Pancreas (tissue), 10 donors: ENCODE measurements at regions not wholly inside any gene's neighbourhood (a gene's known extent, or its start where the extent isn't known, plus 50 kb on each side); places are given as distances from the start of the nearest gene placed in this dataset.

Source experiments
- ATAC-seq, 4 donors: fragments of 200-7000 bp; cut with Tn5 transposase; one replicate each; pipeline versions ENCODE4 v1.8.0 to v1.9.1; 2020; ENCODE audit warnings: mild to moderate bottlenecking in 4 of 4, moderate library complexity in 4 of 4
- DNase-seq, 6 donors: peaks; one replicate each; pipeline ENCODE4 v3.0.0-alpha.2; 2020
- FAIRE-seq: peaks from 2 replicates; lab custom pipeline; 2012; peaks lifted over from hg19 to GRCh38; lab: Jason Lieb, UNC
- H3K27ac ChIP-seq, 4 donors: fragments of 200-600 bp; sonication (generic); 1 replicate in 3 of 4; 2 replicates in 1 of 4; pipeline versions ENCODE4 v1.5.0 to v1.8.0; 2020
- H3K27me3 ChIP-seq, 4 donors: fragments of 200-600 bp; one replicate each; pipeline ENCODE4 v1.8.0; 2021
- H3K36me3 ChIP-seq, 3 donors: fragments of 200-600 bp; sonication (generic) in 1 of 3; one replicate each; pipeline versions ENCODE4 v1.5.0 to v1.8.0; 2020 to 2021
- H3K4me1 ChIP-seq, 3 donors: fragments of 200-600 bp; one replicate each; pipeline ENCODE4 v1.8.0; 2021
- H3K4me3 ChIP-seq, 4 donors: fragments of 200-600 bp; sonication (generic) in 2 of 4; one replicate each; pipeline versions ENCODE4 v1.5.0 to v1.8.0; 2020 to 2021
- H3K9me3 ChIP-seq, 4 donors: fragments of 200-600 bp; one replicate each; pipeline ENCODE4 v1.8.0; 2021
- WGBS, 2 donors: extraction: QIAGEN DNeasy Blood & Tissue Kit; methylation state at CpG; one replicate each; pipeline ENCODE4 v1.1.7; 2013; 5-methylcytosine and 5-hydroxymethylcytosine counted together
- intact Hi-C, 3 donors: fragments of 100-400 bp; cut with DNase I; formaldehyde crosslinking; loops; one replicate each; pipeline versions ENCODE4 v1.11.1 to v1.14.2; 2022
- TF ChIP-seq, protein P1 (sequence below), 4 donors: fragments of 200-600 bp; sonication (generic) in 3 of 4; IDR thresholded peaks; one replicate each; pipeline versions ENCODE4 v1.5.0 to v1.8.0; 2021; ENCODE audit warnings: antibody characterized with exemption in 4 of 4
- donor health status: healthy with polysubstance abuse.
- donor health status: DM: no; HTN: no; CAD: no; lungs with moderate emphysema.
- donor health status: DM: no; HTN: no; CAD: no.
- donor health status: control.
- donor health status: control.
- donor health status: Bipolar disorder and iron deficiency.
- donor health status: DM: yes; HTN: yes; CAD: no.
- donor health status: DM: no; HTN: no; CAD: no.
- donor health status: DM: no; HTN: no; CAD: no.
- donor health status: DM: yes; HTN: yes; CAD: no.

DNA sequence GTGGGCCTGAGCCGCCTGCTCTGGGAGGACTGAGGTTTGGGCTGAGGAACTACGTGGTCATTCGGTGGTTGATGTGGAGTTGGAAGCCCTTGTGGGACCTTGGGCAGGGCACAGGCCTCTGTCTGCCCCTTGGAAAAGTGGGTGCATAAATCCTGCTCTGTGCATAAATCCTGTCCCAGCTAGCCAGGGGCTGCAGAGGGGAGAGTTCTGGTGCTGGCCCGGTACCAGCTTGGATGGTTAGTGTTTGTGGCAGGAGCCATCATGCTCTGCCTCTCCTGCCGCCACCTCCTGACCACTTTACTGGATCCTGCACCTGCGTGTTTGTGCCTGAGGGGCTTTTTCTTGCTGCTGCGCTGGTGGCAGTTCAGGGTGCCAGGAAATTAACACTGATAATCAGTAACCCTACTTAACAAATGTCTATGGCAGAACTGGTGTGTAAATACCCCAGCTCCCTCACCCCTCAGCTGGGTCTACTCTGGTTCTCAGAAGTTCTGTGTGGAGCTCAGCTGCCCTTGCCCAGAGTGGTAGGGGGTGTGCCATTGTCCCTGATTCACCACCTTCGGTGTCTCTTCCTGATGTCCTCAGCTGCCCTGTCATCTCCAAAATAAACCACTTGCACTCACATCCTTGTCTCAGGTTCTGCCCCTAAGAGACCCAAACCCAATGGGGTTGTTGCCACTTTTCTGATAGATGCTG, 156.8 kb downstream of the GLI2 start:
- no peak overlapping the region for H3K27ac ChIP-seq
- ATAC-seq: no peak

DNA sequence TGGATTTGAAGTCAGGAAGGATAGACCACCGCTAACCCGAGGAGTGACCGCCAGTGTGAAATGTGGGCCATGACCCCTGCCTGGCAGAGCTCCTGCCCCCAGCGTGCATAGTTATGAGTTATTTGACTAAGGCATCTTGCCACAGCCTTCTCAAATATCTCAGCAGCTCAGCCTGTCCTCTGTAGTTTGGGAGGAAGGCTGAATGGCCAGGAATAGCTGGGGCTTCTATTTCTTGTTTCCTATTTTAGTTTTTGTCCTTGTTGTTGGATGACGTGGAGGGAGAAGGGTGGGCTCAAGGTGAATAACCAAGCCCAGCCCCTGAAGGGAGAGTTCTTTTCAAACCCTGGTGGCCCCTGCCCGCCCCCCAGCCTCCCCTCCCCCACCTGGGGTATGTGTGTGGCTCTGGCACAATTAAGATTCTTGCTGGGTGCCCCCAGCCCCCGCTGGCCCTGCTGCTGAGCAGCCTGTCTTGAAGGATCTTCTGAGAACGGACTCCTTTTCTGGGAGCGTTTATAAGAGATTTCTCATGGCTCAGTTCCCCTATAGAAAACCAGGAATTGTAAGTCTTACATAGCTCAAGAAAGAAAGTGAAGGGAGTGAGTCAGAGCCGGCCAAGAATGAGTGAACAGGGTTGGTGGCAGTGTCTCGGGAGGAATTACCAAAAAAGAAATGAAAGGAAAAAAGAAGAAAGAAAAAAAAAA, 157.4 kb downstream of the GLI2 start:
- 85 to 88% methylated on average over 11 of the region's 11 CpGs for WGBS, 2 donors
- intact Hi-C loops: no loop called here
- peak in 1 of 6 donors; percentile 40 for DNase-seq
- Histone ChIP-seq H3K36me3 (no peaks in the 10 kb centered on the region), H3K4me1 (no peaks in the 10 kb centered on the region), H3K27ac (no peak overlapping the region), H3K4me3 (no peak overlapping the region), H3K9me3 (no peaks in the 10 kb centered on the region), H3K27me3 (no peaks in the 10 kb centered on the region)
- no peak for ATAC-seq
- FAIRE-seq: no peak
- TF ChIP-seq, protein P1, sequence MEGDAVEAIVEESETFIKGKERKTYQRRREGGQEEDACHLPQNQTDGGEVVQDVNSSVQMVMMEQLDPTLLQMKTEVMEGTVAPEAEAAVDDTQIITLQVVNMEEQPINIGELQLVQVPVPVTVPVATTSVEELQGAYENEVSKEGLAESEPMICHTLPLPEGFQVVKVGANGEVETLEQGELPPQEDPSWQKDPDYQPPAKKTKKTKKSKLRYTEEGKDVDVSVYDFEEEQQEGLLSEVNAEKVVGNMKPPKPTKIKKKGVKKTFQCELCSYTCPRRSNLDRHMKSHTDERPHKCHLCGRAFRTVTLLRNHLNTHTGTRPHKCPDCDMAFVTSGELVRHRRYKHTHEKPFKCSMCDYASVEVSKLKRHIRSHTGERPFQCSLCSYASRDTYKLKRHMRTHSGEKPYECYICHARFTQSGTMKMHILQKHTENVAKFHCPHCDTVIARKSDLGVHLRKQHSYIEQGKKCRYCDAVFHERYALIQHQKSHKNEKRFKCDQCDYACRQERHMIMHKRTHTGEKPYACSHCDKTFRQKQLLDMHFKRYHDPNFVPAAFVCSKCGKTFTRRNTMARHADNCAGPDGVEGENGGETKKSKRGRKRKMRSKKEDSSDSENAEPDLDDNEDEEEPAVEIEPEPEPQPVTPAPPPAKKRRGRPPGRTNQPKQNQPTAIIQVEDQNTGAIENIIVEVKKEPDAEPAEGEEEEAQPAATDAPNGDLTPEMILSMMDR (IDR thresholded peaks at IDR 0.05): no peak

More for the DNA sequence above, 156.8 kb downstream of the GLI2 start:
- WGBS, 2 donors: 96 to 99% methylated on average over 8 of the region's 8 CpGs
- Histone ChIP-seq H3K27me3 (no peaks in the 10 kb centered on the region), H3K9me3 (no peaks in the 10 kb centered on the region), H3K36me3 (no peaks in the 10 kb centered on the region), H3K4me3 (no peak overlapping the region), H3K4me1 (no peaks in the 10 kb centered on the region)
- TF ChIP-seq, protein P1 (IDR thresholded peaks at IDR 0.05): no peak
- FAIRE-seq (no peak), DNase-seq (peak in 1 of 6 donors; percentile 38)
- intact Hi-C loops: no loop called here

DNA sequence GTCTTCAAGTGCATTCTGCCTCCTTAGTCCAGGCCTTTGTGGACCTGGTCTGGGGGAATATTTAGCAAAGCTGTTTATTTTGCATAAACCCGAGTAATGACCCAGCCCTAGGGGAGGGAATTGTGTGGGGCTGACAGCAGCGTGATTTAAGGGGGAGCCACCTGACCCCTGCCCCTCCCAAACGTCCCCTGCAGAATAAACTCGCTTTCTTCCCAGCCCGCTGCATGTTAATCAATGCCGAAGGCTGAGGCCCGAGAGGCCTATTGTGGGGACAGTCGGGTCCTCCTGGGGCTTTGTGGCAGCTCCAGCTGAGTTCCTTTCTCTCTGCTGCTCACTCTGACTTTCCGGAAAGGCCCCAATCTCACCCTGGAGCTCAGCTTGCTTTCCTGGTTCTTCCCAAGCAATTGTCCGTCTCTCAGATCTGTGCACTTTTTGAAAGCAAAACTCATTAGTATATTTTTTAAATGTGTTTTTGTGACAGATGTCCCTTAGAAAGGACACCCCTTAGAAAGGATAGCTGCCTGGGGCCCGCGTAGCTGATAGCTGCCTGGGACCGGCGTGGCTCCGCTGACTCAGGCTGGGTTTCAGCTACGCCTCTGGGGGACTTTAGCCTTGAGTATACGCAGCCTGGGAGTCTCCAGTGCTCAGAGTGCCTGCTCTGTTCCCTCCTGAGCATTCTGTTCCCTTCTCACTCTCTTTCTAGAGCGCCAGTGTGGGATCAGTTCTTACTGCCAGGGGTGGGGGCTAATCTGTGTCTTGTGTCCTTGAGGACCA, 158.3 kb downstream of the GLI2 start:
- TF ChIP-seq, protein P1 (IDR thresholded peaks at IDR 0.05): no peak
- H3K4me1 ChIP-seq: no peaks in the 10 kb centered on the region
- H3K27ac ChIP-seq: no peak overlapping the region
- FAIRE-seq (no peak), ATAC-seq (no peak), DNase-seq (peak in 1 of 6 donors; percentile 29)
- 83 to 85% methylated on average over 18 of the region's 18 CpGs for WGBS, 2 donors
- no peaks in the 10 kb centered on the region for H3K27me3 ChIP-seq
- intact Hi-C loops: no loop called here
- no peaks in the 10 kb centered on the region for H3K9me3 ChIP-seq
- no peak overlapping the region for H3K4me3 ChIP-seq
- no peaks in the 10 kb centered on the region for H3K36me3 ChIP-seq

DNA sequence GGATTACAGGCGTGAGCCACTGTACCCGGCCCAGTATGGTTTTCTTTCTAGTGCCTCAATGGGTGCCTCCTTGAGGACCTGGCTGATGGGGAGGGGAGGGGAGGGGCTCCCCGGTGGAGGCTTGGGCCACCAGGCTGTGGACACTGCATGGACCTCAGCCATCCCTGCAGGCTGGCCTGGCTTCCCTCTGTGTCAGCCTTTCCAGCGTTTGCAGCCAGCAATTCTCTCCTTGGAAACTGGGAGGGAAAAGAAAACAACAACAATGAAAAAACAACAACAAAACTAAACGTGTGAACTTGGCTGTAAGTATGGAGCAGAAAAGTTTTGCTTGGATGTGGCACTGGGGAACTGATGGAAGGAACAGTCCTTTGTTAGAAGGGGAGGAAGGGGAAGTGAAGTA, 159.3 kb downstream of the GLI2 start:
- WGBS, 2 donors: 75 to 78% methylated on average over 5 of the region's 5 CpGs

More for the DNA sequence above, 159.3 kb downstream of the GLI2 start:
- TF ChIP-seq, protein P1 (IDR thresholded peaks at IDR 0.05): no peak
- Histone ChIP-seq H3K36me3 (no peaks in the 10 kb centered on the region), H3K27me3 (no peaks in the 10 kb centered on the region), H3K4me3 (no peak overlapping the region), H3K4me1 (no peaks in the 10 kb centered on the region), H3K9me3 (no peaks in the 10 kb centered on the region), H3K27ac (no peak overlapping the region)
- FAIRE-seq: no peak
- ATAC-seq: no peak
- intact Hi-C loops: no loop called here
- peak in 1 of 6 donors; percentile 27 for DNase-seq
